ENCODE measurements at regions not wholly inside any gene's neighbourhood (a gene's known extent, or its start where the extent isn't known, plus 50 kb on each side); places are given as distances from the start of the nearest gene placed in this dataset.

GRCh38 chr6:105850261-105851112 is 235.6 kb upstream of the PRDM1 start:
- H3K4me3 ChIP-seq (ENCODE audit: insufficient read depth, low read length, poor library complexity, severe bottlenecking): no peak overlapping the region
- no peaks in the 10 kb centered on the region for H3K36me3 ChIP-seq (ENCODE audit: low read length)
- no peak overlapping the region for H3K9ac ChIP-seq (ENCODE audit: low read length)
- H2AFZ ChIP-seq (ENCODE audit: low read depth, low read length, severe bottlenecking): no peak overlapping the region
- H4K20me1 ChIP-seq (ENCODE audit: low read depth, low read length): no peaks in the 10 kb centered on the region
- H3K4me2 ChIP-seq (ENCODE audit: low read depth, low read length, poor library complexity, severe bottlenecking): no peak overlapping the region
- no peaks in the 10 kb centered on the region for H3K9me2 ChIP-seq (replicated peaks; ENCODE audit: insufficient read depth, low read length)
- H3F3A ChIP-seq (ENCODE audit: insufficient read depth): no peaks in the 10 kb centered on the region
- H3K79me2 ChIP-seq (ENCODE audit: insufficient read depth, low read length): no peaks in the 10 kb centered on the region
- no peaks in the 10 kb centered on the region for H3K9me3 ChIP-seq (ENCODE audit: insufficient read depth, low read length)
- no peak overlapping the region for H3K27ac ChIP-seq (ENCODE audit: low read depth, low read length)
- H3K27me3 ChIP-seq (ENCODE audit: low read length): no peaks in the 10 kb centered on the region
- TF ChIP-seq EZH2phosphoT487 (conservative IDR thresholded peaks at IDR 0.05; ENCODE audit: low read length) (no peak), CTCF (IDR thresholded peaks at IDR 0.05; ENCODE audit: insufficient read depth, low read length, poor library complexity, severe bottlenecking) (no peak)

- Histone ChIP-seq H3K9me3 (ENCODE audit: insufficient read depth, low read length) (no peaks in the 10 kb centered on the region), H2AFZ (ENCODE audit: low read depth, low read length, severe bottlenecking) (no peak overlapping the region), H3K4me3 (ENCODE audit: insufficient read depth, low read length, poor library complexity, severe bottlenecking) (no peak overlapping the region), H3K9ac (ENCODE audit: low read length) (no peak overlapping the region), H3K9me2 (replicated peaks; ENCODE audit: insufficient read depth, low read length) (no peaks in the 10 kb centered on the region), H3K27ac (ENCODE audit: low read depth, low read length) (no peak overlapping the region), H4K20me1 (ENCODE audit: low read depth, low read length) (no peaks in the 10 kb centered on the region), H3K4me2 (ENCODE audit: low read depth, low read length, poor library complexity, severe bottlenecking) (no peak overlapping the region), H3K27me3 (ENCODE audit: low read length) (no peaks in the 10 kb centered on the region), H3K79me2 (ENCODE audit: insufficient read depth, low read length) (no peaks in the 10 kb centered on the region), H3F3A (ENCODE audit: insufficient read depth) (no peaks in the 10 kb centered on the region), H3K36me3 (ENCODE audit: low read length) (no peaks in the 10 kb centered on the region)
- no peak for TF ChIP-seq EZH2phosphoT487 (conservative IDR thresholded peaks at IDR 0.05; ENCODE audit: low read length)
- no peak for TF ChIP-seq CTCF (IDR thresholded peaks at IDR 0.05; ENCODE audit: insufficient read depth, low read length, poor library complexity, severe bottlenecking)
These were observed 236.4 kb upstream of the PRDM1 start for GRCh38 chr6:105849746-105850145.

GRCh38 chr6:105847433-105847832 is 238.7 kb upstream of the PRDM1 start:
- TF ChIP-seq EZH2phosphoT487 (conservative IDR thresholded peaks at IDR 0.05; ENCODE audit: low read length) (no peak), CTCF (IDR thresholded peaks at IDR 0.05; ENCODE audit: insufficient read depth, low read length, poor library complexity, severe bottlenecking) (no peak)
- Histone ChIP-seq H3K36me3 (ENCODE audit: low read length) (no peaks in the 10 kb centered on the region), H3K4me2 (ENCODE audit: low read depth, low read length, poor library complexity, severe bottlenecking) (no peak overlapping the region), H3F3A (ENCODE audit: insufficient read depth) (no peaks in the 10 kb centered on the region), H3K9me3 (ENCODE audit: insufficient read depth, low read length) (no peaks in the 10 kb centered on the region), H3K79me2 (ENCODE audit: insufficient read depth, low read length) (no peaks in the 10 kb centered on the region), H3K9me2 (replicated peaks; ENCODE audit: insufficient read depth, low read length) (no peaks in the 10 kb centered on the region), H3K27me3 (ENCODE audit: low read length) (no peaks in the 10 kb centered on the region), H3K27ac (ENCODE audit: low read depth, low read length) (no peak overlapping the region), H2AFZ (ENCODE audit: low read depth, low read length, severe bottlenecking) (no peak overlapping the region), H3K9ac (ENCODE audit: low read length) (no peak overlapping the region), H3K4me3 (ENCODE audit: insufficient read depth, low read length, poor library complexity, severe bottlenecking) (no peak overlapping the region), H4K20me1 (ENCODE audit: low read depth, low read length) (no peaks in the 10 kb centered on the region)
